Nephron (organoid): ENCODE measurements at regions not wholly inside any gene's neighbourhood (a gene's known extent, or its start where the extent isn't known, plus 50 kb on each side); places are given as distances from the start of the nearest gene placed in this dataset.
A peak's percentile ranks its signal among the peaks of the same experiment; 100 is the strongest.

Source experiments
- H3K27ac Mint-ChIP-seq, 3 experiments: 2 replicates each; pipeline ENCODE4 v1.8.0; 2020; ENCODE audit warnings: mixed read lengths in 3 of 3, mild to moderate bottlenecking in 2 of 3, moderate library complexity in 1 of 3
- H3K27me3 Mint-ChIP-seq: 2 replicates; pipeline ENCODE4 v1.8.0; 2021; ENCODE audit warnings: low read depth, mild to moderate bottlenecking, moderate library complexity, mixed read lengths
- H3K36me3 Mint-ChIP-seq: 2 replicates; pipeline ENCODE4 v1.8.0; 2020; ENCODE audit warnings: low read depth, mixed read lengths
- H3K4me1 Mint-ChIP-seq: 2 replicates; pipeline ENCODE4 v1.8.0; 2020; ENCODE audit warnings: mixed read lengths
- H3K4me3 Mint-ChIP-seq, 3 experiments: 2 replicates each; pipeline ENCODE4 v1.8.0; 2020; ENCODE audit warnings: mild to moderate bottlenecking in 3 of 3, mixed read lengths in 3 of 3, moderate library complexity in 2 of 3
- H3K9me3 Mint-ChIP-seq: 2 replicates; pipeline ENCODE4 v1.8.0; 2020; ENCODE audit warnings: mixed read lengths
- TF ChIP-seq, protein P1 (sequence below), 3 experiments: fragments of 200-600 bp; sonication (generic); IDR thresholded peaks; one replicate each; pipeline ENCODE4 v1.5.0; 2021; ENCODE audit warnings: antibody characterized with exemption in 3 of 3; ENCODE audit not compliant: unreplicated experiment in 3 of 3

DNA sequence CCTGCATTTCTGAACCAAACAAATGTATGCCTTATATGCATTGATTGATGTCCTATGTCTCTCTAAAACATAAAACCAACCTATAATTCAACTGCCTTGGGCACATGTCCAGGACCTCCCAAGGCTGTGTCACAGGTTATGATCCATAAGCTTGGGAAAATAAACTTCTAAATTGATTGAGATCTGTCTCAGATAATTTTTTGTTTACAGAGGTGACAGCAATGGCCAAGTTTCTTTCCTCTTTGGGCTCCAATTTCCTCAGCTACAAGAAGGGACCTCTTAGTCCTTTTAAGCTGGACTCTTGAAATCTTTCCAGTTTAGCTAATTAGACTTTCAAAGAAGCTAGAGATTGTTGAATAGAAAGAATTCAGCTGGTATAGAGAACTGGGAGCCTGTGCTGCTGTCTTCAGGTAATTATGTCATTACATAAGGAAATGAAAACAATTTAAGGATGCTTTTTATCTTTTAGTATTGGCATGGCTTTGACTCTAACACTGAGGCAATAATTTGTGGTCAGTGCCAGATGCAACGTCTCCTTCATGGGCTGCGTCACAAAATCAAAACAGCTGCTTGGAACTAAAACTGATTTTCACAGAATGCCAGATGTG lies 412.1 kb upstream of the TRIB2 start:
- no peaks in the 10 kb centered on the region for H3K36me3 Mint-ChIP-seq
- H3K9me3 Mint-ChIP-seq = no peaks in the 10 kb centered on the region

DNA sequence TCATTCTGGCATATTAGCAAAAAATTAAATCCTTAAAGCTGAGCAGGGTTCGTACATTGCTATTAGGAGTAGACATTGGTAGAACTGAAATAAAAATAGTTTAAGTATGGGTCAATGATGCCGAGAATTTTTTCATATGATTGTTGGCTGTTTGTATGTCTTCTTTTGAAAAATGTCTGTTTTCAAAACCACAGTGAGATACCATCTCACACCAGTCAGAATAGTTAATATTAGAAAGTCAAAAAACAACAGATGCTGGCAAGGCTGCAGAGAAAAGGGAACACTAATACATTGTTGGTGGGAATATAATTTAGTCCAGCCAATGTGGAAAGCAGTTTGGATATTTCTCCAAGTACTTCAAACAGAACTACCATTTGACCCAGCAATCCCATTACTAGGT lies 410.8 kb upstream of the TRIB2 start:
- Mint-ChIP-seq H3K36me3 (no peaks in the 10 kb centered on the region), H3K9me3 (no peaks in the 10 kb centered on the region), H3K4me3 (no peak overlapping the region), H3K27me3 (peaks cover 4% of the 10 kb centered on the region), H3K27ac (no peak overlapping the region), H3K4me1 (peaks cover 23% of the 10 kb centered on the region)
- TF ChIP-seq, protein P1, sequence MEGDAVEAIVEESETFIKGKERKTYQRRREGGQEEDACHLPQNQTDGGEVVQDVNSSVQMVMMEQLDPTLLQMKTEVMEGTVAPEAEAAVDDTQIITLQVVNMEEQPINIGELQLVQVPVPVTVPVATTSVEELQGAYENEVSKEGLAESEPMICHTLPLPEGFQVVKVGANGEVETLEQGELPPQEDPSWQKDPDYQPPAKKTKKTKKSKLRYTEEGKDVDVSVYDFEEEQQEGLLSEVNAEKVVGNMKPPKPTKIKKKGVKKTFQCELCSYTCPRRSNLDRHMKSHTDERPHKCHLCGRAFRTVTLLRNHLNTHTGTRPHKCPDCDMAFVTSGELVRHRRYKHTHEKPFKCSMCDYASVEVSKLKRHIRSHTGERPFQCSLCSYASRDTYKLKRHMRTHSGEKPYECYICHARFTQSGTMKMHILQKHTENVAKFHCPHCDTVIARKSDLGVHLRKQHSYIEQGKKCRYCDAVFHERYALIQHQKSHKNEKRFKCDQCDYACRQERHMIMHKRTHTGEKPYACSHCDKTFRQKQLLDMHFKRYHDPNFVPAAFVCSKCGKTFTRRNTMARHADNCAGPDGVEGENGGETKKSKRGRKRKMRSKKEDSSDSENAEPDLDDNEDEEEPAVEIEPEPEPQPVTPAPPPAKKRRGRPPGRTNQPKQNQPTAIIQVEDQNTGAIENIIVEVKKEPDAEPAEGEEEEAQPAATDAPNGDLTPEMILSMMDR (IDR thresholded peaks at IDR 0.05; ENCODE audit: unreplicated experiment in 3 of 3) = no peak

More for the DNA sequence above, 412.1 kb upstream of the TRIB2 start:
- TF ChIP-seq, protein P1 (IDR thresholded peaks at IDR 0.05; ENCODE audit: unreplicated experiment in 3 of 3) = no peak
- peak overlapping the region; percentile 19 to 69 (median 38) for H3K27ac Mint-ChIP-seq
- no peak overlapping the region for H3K4me3 Mint-ChIP-seq
- H3K4me1 Mint-ChIP-seq = peaks cover 23% of the 10 kb centered on the region
- H3K27me3 Mint-ChIP-seq = peaks cover 4% of the 10 kb centered on the region

DNA sequence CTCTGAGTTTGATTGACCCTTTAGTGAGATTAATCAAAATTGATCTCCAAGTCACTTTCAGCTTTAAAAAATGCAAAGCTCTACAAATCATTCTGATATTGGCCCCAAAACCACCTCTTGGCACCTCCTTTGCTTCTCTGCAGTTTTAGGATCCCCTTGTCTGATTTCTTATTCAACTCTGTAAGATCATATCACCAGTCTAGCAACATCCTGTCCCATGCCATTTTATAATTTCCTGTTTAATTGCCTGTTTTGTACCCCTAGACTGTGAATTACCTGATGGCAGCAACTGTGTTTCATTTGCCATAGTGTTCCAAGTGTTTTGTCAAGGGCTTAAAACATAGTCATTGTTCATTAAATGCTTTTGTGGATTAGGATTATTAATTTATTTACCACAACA lies 406.3 kb upstream of the TRIB2 start:
- Mint-ChIP-seq H3K4me3 (no peak overlapping the region), H3K36me3 (no peaks in the 10 kb centered on the region), H3K9me3 (no peaks in the 10 kb centered on the region), H3K27me3 (no peaks in the 10 kb centered on the region), H3K27ac (no peak overlapping the region), H3K4me1 (no peaks in the 10 kb centered on the region)
- TF ChIP-seq, protein P1 (IDR thresholded peaks at IDR 0.05; ENCODE audit: unreplicated experiment in 3 of 3) = no peak

DNA sequence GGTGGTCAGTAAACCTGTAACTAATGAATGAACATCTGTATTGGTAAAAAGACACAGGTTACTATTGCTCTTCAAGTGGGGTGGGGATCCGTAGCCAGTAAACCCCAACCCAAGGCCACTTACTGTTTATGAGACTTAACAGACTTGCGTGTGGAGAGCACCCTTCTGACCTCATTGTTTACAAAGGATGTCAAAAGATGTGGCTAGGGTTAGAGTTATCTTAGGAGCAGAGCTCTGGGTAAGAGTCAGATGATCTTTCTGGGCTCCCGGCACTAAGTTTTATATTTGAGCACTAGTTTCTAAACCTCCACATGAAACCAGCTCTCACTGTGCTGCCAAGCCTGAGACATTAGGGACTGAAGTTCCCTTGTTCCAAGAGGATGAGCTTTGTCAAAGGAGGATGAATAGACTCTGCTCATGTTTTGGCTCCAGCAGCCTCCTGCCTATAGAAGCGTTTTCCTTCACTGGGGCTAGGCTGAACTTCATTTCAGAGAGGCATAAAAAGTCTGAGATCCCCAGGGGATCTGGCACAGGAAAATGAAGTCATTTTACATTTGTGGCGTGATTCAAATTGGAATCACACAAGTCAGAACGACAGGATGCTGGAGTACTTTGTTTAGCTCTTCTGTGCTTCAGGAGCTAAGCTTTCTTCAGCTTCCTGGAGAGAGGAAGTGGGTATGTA lies 403.1 kb upstream of the TRIB2 start:
- Mint-ChIP-seq H3K27ac (peak overlapping the region; percentile 13 to 82 (median 34)), H3K4me1 (peaks cover 16% of the 10 kb centered on the region), H3K36me3 (no peaks in the 10 kb centered on the region), H3K27me3 (no peaks in the 10 kb centered on the region), H3K9me3 (no peaks in the 10 kb centered on the region), H3K4me3 (no peak overlapping the region)
- TF ChIP-seq, protein P1 (IDR thresholded peaks at IDR 0.05; ENCODE audit: unreplicated experiment in 3 of 3) = no peak

DNA sequence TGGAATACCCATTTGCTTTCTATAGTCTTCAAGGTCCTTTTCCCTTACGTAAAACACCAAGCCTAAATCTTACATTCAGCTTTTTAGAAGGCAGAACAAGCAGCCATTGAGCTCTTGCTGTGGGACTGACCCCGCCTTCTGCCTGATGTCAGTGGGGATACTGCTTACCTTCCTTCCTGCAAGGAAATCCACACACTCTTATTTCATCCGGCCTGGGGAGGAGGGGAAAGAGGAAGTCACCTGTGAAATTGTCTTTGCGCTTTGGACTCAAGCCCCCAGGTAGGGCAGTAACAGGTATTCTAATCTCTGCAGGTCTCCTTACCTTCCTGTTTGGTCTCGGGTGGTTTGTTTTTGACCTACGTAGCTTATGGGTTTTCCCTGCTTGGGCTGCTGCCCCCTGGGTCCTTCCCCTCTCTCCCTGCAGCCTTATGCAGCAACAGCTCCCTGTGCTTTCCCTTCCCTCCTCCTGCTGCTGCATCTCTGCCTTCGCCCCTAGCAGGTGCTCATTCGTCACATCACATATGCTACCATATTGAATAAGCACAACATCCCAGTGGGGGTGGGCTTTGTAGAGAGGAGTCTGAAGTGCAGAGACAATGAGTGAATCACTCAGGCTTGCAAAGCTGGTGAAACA lies 402.5 kb upstream of the TRIB2 start:
- Mint-ChIP-seq H3K27me3 (no peaks in the 10 kb centered on the region), H3K4me3 (no peak overlapping the region), H3K9me3 (no peaks in the 10 kb centered on the region), H3K4me1 (peaks cover 23% of the 10 kb centered on the region), H3K36me3 (no peaks in the 10 kb centered on the region), H3K27ac (peak overlapping the region; percentile 34 to 82 (median 49))
- TF ChIP-seq, protein P1 (IDR thresholded peaks at IDR 0.05; ENCODE audit: unreplicated experiment in 3 of 3) = no peak
